ENCODE measurements at regions not wholly inside any gene's neighbourhood (a gene's known extent, or its start where the extent isn't known, plus 50 kb on each side); places are given as distances from the start of the nearest gene placed in this dataset.

DNA sequence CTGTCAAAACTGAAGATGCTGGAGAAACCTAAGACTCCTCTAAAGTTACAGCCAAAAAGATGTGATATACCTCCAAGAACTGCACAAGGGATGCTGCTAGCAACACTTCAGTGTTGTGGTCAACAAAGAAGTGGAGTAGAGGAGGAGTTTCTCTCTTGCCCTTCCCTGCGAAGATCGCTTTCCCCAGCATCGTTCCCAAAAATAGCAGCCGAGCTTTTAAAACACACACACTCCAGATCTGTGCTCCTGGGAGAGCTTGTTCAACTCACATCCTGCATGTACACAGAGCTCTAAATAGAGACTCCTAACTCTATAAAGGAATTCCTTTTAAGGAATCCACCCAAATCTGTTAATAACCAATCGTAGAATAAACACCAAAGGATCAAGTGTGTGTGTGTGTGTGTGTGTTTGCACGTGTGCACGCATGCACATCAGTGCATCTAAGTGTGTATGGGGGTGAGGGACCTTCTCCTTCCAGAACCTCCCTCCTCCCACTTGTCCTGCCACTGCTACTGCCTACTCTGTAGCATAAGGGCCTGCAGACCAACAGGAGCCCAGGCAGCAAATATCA, 58.5 kb downstream of the PSMG1 start:
- TF ChIP-seq POLR2A (IDR thresholded peaks at IDR 0.05; ENCODE audit: low read depth, low read length) = no peak
- no peak for FAIRE-seq
- DNase-seq (ENCODE audit: insufficient read length, low spot score) = no peak

DNA sequence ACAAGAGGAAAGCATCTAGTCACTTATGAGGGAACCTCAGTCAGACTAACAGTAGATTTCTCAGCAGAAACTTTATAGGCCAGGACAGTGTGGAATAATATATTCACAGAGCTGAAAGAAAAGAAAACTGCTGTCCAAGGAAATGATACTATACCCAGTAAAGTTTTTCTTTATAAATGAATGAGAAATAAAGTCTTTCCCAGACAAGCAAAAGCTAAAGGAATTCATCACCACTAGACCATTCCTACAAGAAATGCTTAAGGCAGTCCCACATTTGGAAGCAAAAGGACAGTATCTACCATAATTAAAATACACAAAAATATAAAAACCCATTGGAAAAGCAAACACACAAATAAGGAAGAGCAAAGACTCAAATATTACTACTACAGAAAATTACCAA, 59.9 kb downstream of the PSMG1 start:
- DNase-seq (ENCODE audit: insufficient read length, low spot score) (no peak), FAIRE-seq (no peak)
- TF ChIP-seq POLR2A (IDR thresholded peaks at IDR 0.05; ENCODE audit: low read depth, low read length) = no peak

DNA sequence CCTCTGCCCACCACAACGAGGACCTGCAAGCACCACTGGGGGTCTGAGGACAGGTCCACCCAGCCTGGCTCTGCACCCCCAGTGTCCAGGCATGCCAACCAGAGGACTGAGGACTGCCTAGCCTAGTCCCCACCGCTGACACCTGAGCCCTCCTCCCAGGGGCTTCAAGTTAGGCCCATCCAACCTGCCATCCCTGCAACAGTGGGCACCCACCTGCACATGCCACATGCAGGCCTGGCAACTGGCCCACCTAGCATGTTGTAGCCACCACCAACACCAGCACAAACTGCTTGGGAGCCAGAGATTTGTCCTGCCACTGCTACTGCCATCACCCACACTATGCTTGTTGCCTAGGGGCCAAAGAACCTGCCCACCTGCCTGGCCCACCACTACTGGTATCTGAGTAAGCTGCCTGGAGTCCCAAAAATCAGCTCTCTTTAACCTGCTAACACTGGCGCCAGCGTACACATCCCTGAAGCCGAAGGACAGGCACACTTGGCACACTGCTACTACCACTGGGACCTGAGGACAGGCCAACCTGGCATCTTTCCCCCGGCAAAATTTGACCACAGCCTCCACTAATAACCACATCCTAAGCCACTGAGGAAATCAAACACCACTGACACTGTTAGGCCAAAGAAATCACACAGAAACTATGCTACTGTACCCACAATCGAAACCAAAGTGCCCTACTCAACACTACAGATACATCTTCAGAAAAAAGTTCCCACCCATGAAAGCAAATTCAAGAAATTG, 61.5 kb downstream of the PSMG1 start:
- no peak for FAIRE-seq
- no peak for DNase-seq (ENCODE audit: insufficient read length, low spot score)
- TF ChIP-seq POLR2A (IDR thresholded peaks at IDR 0.05; ENCODE audit: low read depth, low read length) = no peak

DNA sequence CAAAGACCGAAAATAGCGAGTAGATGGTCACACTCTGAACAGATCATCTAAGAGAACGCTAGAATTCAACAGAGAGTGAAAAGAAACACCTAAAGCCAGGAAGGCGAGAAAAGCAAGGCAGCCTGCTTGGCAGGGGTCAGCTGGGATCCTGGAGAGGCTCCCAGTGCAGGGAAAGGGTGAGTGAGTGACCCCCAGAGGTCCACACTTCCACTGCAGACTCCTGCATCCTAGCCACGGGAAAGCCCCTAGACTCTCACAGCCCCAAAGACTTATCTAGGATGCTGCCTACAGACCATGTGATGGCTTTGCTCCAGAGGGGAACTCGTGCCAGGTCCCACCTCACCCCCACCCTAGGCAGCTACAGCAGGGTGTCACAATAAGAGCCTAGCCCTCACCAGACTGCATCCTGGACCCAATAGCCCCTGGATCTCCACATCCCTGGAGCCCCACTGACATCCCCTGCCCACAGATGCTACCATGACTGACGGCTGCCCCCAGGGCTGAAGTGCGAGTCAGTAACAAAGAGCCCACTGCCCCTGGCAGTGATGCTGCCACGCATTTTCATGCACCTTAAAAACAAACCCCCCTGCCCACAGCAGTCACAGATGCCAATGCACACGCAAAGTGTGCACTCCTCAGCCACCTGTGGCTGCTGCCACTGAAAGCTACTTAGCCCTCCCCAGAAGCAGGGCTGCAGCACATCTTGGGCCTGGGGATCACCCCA, 62.2 kb downstream of the PSMG1 start:
- no peak for DNase-seq (ENCODE audit: insufficient read length, low spot score)
- no peak for FAIRE-seq
- no peak for TF ChIP-seq POLR2A (IDR thresholded peaks at IDR 0.05; ENCODE audit: low read depth, low read length)

DNA sequence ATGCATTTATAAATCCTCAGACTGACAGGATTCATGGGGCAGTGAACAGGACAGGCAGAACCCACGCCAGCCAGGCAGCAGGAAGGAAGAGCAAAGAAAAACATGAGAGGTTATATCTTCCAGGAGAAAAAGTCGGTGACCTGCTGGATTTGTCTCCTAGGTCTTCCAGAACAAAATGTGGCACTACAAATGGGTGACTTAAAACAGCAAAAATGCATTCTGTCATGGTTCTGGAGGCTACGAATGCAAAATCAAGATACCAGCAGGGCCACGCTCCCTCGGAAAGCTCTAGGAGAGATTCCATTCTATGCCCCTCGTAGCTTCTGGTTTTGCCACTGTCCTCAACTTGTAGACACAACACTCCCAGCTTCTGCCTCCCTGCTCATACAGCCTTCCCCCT, 63.4 kb downstream of the PSMG1 start:
- DNase-seq (ENCODE audit: insufficient read length, low spot score) (no peak), FAIRE-seq (no peak)
- TF ChIP-seq POLR2A (IDR thresholded peaks at IDR 0.05; ENCODE audit: low read depth, low read length) = no peak

DNA sequence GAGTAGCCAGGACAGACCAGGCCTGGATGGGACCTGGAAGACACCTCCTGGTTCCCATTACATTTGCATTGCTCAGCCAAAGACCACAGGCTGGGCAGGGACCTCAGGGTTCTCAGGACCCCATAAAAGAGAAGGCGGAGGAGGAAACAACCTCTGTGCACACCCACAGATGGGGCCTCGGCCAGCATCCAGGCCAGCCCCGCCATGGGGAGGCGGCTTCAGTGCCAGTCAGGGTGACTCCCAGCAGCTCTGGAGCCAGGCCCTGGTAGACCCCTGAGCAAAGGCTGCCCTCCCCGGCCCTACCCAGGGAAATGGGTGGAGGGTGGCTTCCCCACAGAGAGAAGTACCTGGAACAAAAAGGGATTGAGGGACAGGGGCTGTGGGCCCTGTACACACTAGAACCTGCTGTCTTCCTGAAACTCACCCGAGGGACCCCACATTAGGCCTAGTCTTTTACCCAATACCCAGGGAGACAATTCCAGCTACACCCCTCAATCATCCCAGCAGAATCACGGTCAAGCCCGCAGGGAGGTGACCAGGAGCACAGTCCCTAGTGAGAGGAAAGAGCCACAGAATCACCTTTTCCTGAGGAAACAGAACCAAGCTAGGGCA, 64.5 kb downstream of the PSMG1 start:
- DNase-seq (ENCODE audit: insufficient read length, low spot score) (no peak), FAIRE-seq (no peak)
- TF ChIP-seq POLR2A (IDR thresholded peaks at IDR 0.05; ENCODE audit: low read depth, low read length) = no peak

DNA sequence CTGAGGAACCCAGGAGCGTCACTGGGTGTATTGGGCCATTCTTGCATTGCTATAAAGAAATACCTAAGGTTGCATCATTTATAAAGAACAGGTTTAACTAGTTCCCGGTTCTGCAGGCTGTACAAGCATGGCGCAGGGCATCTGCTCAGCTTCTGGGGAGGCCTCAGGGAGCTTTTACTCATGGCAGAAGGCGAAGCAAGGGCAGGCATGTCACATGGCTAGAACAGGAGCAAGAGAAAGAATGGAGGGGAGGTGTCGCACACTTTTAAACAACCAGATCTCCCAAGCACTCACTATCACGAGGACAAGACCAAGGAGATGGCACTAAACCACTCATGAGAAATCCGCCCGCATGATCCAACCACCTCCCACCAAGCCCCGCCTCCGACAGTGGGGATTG, 65.2 kb downstream of the PSMG1 start:
- FAIRE-seq (no peak), DNase-seq (ENCODE audit: insufficient read length, low spot score) (no peak)
- TF ChIP-seq POLR2A (IDR thresholded peaks at IDR 0.05; ENCODE audit: low read depth, low read length) = no peak

DNA sequence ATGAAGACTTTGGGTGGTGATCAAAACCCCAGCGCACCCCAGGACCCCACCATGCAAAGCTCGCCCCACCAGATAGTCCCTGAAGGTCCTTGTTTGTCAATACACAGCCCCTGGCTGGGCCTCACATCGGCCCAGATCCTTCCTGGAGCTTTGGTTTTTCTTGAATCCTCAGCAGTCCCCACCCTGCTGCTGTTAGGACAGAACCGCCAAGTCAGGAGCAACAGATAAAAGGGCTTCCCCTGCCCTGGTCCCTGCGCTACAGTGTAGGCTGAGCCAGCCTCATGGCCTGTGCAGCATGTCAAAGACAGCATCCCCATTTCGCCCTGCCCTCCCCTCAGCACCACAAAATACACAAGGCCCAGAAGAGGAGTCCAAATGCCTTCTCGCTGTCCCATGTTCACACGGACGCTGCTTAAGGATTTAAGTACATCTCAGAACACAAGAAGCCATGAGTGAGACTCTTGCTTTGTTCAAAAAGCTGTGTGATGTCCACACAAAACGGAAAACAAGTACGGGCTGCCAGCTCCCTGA, 65.7 kb downstream of the PSMG1 start:
- no peak for FAIRE-seq
- no peak for TF ChIP-seq POLR2A (IDR thresholded peaks at IDR 0.05; ENCODE audit: low read depth, low read length)

DNA sequence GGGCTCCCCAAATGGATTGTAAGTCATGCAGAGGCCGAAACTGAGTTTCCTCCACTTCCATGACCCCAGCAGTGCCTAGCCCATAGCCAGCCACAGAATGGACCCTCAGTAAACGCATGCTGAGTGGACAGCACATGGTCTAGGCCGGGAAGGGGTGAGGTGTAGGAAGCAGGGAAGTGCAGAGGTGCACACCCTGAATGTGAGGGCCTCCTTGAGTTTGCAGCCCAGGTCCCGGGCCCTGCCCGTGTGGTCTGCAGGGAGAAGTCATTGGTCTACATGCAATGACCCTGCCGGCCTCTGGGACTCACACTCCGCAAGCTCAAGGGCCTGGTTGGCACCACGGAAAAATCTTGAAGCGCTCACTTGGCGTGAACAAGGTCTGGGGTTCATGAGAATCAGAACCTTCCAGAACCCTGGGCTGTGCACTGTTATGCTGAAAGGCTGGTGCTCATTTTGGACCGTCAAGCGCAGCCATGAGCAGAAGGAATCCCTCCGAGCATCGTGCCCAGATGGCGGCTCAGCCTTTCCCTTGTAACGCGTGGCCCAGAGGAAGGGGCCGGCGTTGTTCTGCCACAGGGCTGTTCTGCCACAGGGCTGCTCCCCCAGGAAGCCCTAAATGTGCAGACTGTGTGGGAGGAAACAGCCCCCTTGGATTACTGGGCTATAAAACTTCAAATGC, 66.4 kb downstream of the PSMG1 start:
- DNase-seq (ENCODE audit: insufficient read length, low spot score) = no peak
- FAIRE-seq = no peak
- no peak for TF ChIP-seq POLR2A (IDR thresholded peaks at IDR 0.05; ENCODE audit: low read depth, low read length)

More for the DNA sequence above, 65.7 kb downstream of the PSMG1 start:
- no peak for DNase-seq (ENCODE audit: insufficient read length, low spot score)

DNA sequence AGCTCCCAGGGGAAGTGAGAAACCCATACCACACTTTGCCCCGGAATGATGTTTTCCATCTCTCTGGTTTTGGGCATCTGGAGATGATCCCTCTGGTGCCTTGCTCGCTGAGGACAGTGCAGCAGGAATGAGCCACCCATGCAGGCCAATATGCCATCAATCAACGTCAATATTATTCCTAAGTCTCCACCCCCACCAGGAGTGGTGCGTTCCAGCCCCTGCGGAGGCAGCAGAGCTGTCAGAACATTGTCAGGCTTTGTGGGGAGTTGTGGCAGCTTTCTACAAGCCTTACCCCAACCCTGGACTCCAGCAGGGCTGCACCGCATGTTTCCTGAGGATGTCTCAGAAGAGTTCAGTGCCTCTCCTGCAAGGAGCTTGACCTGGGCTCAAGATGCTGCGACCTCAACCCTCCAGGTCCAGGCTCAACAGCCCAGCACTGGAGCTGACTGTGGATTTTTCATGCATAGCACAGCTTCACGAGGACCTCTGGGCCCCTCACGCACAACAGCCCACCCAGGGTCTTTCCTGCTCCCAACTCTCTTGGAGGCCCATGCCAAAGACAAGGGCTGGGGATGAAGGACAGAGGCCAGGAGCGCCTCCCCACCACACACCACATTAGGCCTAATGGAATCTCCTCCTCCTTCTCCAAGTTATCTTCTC, 67.5 kb downstream of the PSMG1 start:
- no peak for TF ChIP-seq POLR2A (IDR thresholded peaks at IDR 0.05; ENCODE audit: low read depth, low read length)
- FAIRE-seq (no peak), DNase-seq (ENCODE audit: insufficient read length, low spot score) (no peak)

DNA sequence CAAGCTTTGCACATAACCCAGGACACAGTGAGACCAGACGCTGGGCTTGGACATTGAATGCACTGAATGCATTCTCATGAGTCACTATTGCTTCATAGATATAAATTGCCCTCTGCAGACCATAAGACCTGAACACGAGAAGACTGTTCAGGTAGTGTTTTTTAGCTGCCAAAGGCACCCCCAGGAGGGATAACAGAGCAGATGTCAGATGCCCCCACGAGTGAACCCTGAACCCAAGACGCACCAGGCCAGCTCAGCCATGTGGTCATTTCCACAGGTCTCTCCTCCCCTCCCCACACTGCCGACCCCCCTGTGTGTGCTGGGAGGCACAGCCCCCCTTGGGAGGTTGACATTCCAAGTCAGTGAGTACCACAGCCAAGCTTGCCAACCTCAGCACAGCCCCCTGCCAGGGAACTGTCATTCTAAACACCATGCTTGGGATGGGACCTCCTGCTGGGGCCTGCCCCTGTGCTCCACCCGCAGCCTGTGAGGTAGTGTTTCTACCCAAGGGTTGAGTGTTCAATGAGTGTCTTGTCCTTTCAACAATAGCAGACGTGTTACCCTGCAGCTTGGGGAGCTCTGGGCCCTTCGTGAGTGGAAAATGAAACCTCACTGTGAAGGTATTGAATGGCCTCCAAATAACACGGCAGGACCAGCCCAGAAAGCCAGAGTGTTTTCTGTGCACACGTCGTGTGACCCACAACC, 68.2 kb downstream of the PSMG1 start:
- DNase-seq (ENCODE audit: insufficient read length, low spot score) (peak; percentile 71), FAIRE-seq (no peak)
- no peak for TF ChIP-seq POLR2A (IDR thresholded peaks at IDR 0.05; ENCODE audit: low read depth, low read length)

DNA sequence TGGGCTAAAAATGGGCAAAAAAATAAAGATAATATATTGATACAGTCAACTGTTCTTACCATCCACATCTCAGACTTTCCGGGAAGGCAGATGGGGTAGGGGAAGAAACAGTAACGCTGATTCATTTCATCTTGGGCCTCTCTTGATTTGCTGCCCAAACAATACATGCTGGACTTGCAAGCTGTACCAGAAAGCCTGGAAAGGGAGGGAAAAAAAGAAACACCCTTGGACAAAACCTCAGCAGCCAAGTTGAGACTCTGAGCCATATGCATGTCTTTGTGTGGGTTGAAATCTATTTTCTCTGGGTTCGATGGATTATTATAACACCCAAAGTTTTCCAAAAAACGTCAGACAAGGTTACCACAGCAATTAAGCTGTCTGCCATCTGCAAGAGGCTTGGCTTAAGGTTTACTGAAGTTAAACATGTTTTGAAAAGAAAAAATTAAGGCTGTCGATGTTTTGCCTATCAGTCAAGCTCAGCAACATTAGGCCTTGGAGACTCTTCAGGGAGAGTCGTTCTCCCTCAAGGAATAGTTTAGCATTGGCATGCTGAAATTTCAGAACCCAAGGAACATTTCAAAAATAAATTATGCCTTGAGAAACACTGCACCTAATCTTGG, 71.2 kb downstream of the PSMG1 start:
- FAIRE-seq (no peak), DNase-seq (ENCODE audit: insufficient read length, low spot score) (no peak)
- no peak for TF ChIP-seq POLR2A (IDR thresholded peaks at IDR 0.05; ENCODE audit: low read depth, low read length)
